H1 (cell line): ENCODE measurements at regions not wholly inside any gene's neighbourhood (a gene's known extent, or its start where the extent isn't known, plus 50 kb on each side); places are given as distances from the start of the nearest gene placed in this dataset.

Experiments used
- CTCF ChIA-PET: fragments of 300-600 bp; sonication (Branson Sonifier 250); formaldehyde crosslinking; loops from one replicate; lab custom pipeline; 2021; ENCODE audit not compliant: partially characterized antibody; lab: Charles Lee
- POLR2A ChIA-PET: fragments of 300-600 bp; sonication (Branson Sonifier 250); formaldehyde crosslinking; loops from one replicate; lab custom pipeline; 2021; ENCODE audit warnings: inconsistent platforms; ENCODE audit not compliant: partially characterized antibody; lab: Charles Lee
- DNase-seq, 2 experiments: peaks; one replicate each; pipeline versions ENCODE4 v3.0.0 to v3.0.0-alpha.2; 2010 to 2022; ENCODE audit warnings: low spot score in 2 of 2, low read depth in 1 of 2, mixed read lengths in 1 of 2
- FAIRE-seq: peaks from 2 replicates; lab custom pipeline; 2011; peaks lifted over from hg19 to GRCh38; lab: Jason Lieb, UNC
- H2AFZ ChIP-seq: 2 replicates; pipeline ENCODE4 v1.8.1; 2012; ENCODE audit warnings: low read length, inconsistent platforms
- H2AK5ac ChIP-seq: 2 replicates; pipeline ENCODE4 v1.6.1; 2013; ENCODE audit warnings: low read depth, low read length
- H2BK120ac ChIP-seq: replicated peaks from 2 replicates; pipeline ENCODE3; 2013; ENCODE audit warnings: low read depth, low read length, inconsistent platforms
- H2BK12ac ChIP-seq: 2 replicates; pipeline ENCODE4 v1.6.1; 2013; ENCODE audit warnings: low read depth, low read length
- H2BK15ac ChIP-seq: 2 replicates; pipeline ENCODE4 v1.6.1; 2013; ENCODE audit warnings: low read length
- H2BK20ac ChIP-seq: 2 replicates; pipeline ENCODE4 v1.6.1; 2013; ENCODE audit warnings: low read length
- H2BK5ac ChIP-seq: 2 replicates; pipeline ENCODE4 v1.6.1; 2013; ENCODE audit warnings: low read depth, low read length
- H3K14ac ChIP-seq: 2 replicates; pipeline ENCODE4 v1.6.1; 2013; ENCODE audit warnings: inconsistent platforms; ENCODE audit not compliant: insufficient read length
- H3K18ac ChIP-seq: 2 replicates; pipeline ENCODE4 v1.6.1; 2013; ENCODE audit warnings: low read length; ENCODE audit errors: extremely low read depth
- H3K23ac ChIP-seq: 2 replicates; pipeline ENCODE4 v1.6.1; 2013; ENCODE audit warnings: inconsistent platforms; ENCODE audit not compliant: insufficient read length
- H3K23me2 ChIP-seq: 2 replicates; pipeline ENCODE4 v1.6.1; 2013; ENCODE audit warnings: low read depth, low read length
- H3K27ac ChIP-seq: 2 replicates; pipeline ENCODE4 v1.6.1; 2011; ENCODE audit warnings: low read depth, low read length, inconsistent platforms
- H3K27me3 ChIP-seq, 4 experiments: replicated peaks in 1 of 4; 1 replicate in 1 of 4; 2 replicates in 3 of 4; pipeline versions ENCODE4 v1.6.1 to v1.8.1; 2011 to 2013; ENCODE audit warnings: low read length in 3 of 4, mild to moderate bottlenecking in 3 of 4, inconsistent platforms in 2 of 4, mixed read lengths in 2 of 4, moderate library complexity in 1 of 4; ENCODE audit not compliant: control insufficient read depth in 3 of 4, insufficient read depth in 3 of 4; ENCODE audit errors: extremely low read depth in 1 of 4
- H3K36me3 ChIP-seq, 4 experiments: 2 replicates each; pipeline versions ENCODE4 v1.6.1 to v1.8.1; 2011 to 2013; ENCODE audit warnings: mild to moderate bottlenecking in 4 of 4, low read length in 3 of 4, moderate library complexity in 2 of 4, control low read depth in 1 of 4, inconsistent platforms in 1 of 4; ENCODE audit not compliant: insufficient read depth in 4 of 4, control insufficient read depth in 2 of 4
- H3K4ac ChIP-seq: replicated peaks from 2 replicates; pipeline ENCODE3; 2013; ENCODE audit warnings: low read length, low read depth, mixed read lengths, inconsistent platforms; ENCODE audit not compliant: insufficient read length
- H3K4me1 ChIP-seq, 4 experiments: replicated peaks in 1 of 4; 1 replicate in 1 of 4; 2 replicates in 3 of 4; pipeline versions ENCODE4 v1.6.1 to v1.8.1; 2011 to 2013; ENCODE audit warnings: low read length in 3 of 4, inconsistent platforms in 2 of 4, mixed read lengths in 1 of 4; ENCODE audit not compliant: insufficient read depth in 4 of 4, control insufficient read depth in 3 of 4
- H3K4me2 ChIP-seq, 2 experiments: 2 replicates each; pipeline versions ENCODE4 v1.6.1 to v1.8.1; 2011 to 2013; ENCODE audit warnings: low read depth in 2 of 2, low read length in 2 of 2, control low read depth in 1 of 2, inconsistent platforms in 1 of 2, mild to moderate bottlenecking in 1 of 2; ENCODE audit not compliant: insufficient read depth in 1 of 2
- H3K4me3 ChIP-seq, 4 experiments: fragments of 200-600, 300-600 bp in 1 of 4; sonication (generic), shearing (Covaris generic), sonication (Bioruptor Twin) in 1 of 4; 2 replicates each; pipeline versions ENCODE4 v1.5.1 to v1.8.1; 2011 to 2016; ENCODE audit warnings: low read length in 4 of 4, low read depth in 3 of 4, control low read depth in 2 of 4, inconsistent platforms in 2 of 4, mild to moderate bottlenecking in 2 of 4, mixed read lengths in 1 of 4, moderate library complexity in 1 of 4; ENCODE audit not compliant: insufficient read depth in 2 of 4; ENCODE audit errors: extremely low read depth in 1 of 4
- H3K56ac ChIP-seq: replicated peaks from 2 replicates; pipeline ENCODE3; 2013; ENCODE audit warnings: low read depth, mild to moderate bottlenecking, mixed read lengths, low read length, inconsistent platforms; ENCODE audit not compliant: insufficient read length
- H3K79me1 ChIP-seq: 2 replicates; pipeline ENCODE4 v1.6.1; 2013; ENCODE audit warnings: low read depth, low read length, control low read depth
- H3K79me2 ChIP-seq, 2 experiments: 2 replicates each; pipeline versions ENCODE4 v1.6.1 to v1.8.1; 2012 to 2013; ENCODE audit warnings: low read length in 2 of 2, mild to moderate bottlenecking in 2 of 2, inconsistent platforms in 1 of 2; ENCODE audit not compliant: insufficient read depth in 2 of 2, control insufficient read depth in 1 of 2
- H3K9ac ChIP-seq, 4 experiments: replicated peaks in 1 of 4; 1 replicate in 1 of 4; 2 replicates in 3 of 4; pipeline versions ENCODE4 v1.6.1 to v1.8.1; 2011 to 2013; ENCODE audit warnings: low read depth in 3 of 4, low read length in 3 of 4, control low read depth in 2 of 4, mild to moderate bottlenecking in 2 of 4, moderate library complexity in 2 of 4, inconsistent platforms in 1 of 4; ENCODE audit errors: extremely low read depth in 1 of 4
- H3K9me3 ChIP-seq, 2 experiments: 2 replicates each; pipeline versions ENCODE4 v1.6.1 to v1.8.1; 2012 to 2013; ENCODE audit warnings: mild to moderate bottlenecking in 2 of 2, moderate library complexity in 2 of 2, control low read depth in 1 of 2, inconsistent platforms in 1 of 2, low read depth in 1 of 2, low read length in 1 of 2, mixed read lengths in 1 of 2; ENCODE audit not compliant: insufficient read depth in 2 of 2
- H4K20me1 ChIP-seq, 2 experiments: replicated peaks in 1 of 2; 2 replicates each; pipeline versions ENCODE3 to v1.8.1; 2011 to 2013; ENCODE audit warnings: inconsistent platforms in 2 of 2, low read length in 2 of 2, mild to moderate bottlenecking in 1 of 2; ENCODE audit not compliant: insufficient read depth in 2 of 2, control insufficient read depth in 1 of 2
- H4K5ac ChIP-seq: 2 replicates; pipeline ENCODE4 v1.6.1; 2013; ENCODE audit warnings: low read length, low read depth, mixed read lengths, inconsistent platforms; ENCODE audit not compliant: insufficient read length
- H4K8ac ChIP-seq: 2 replicates; pipeline ENCODE4 v1.8.0; 2013; ENCODE audit warnings: mild to moderate bottlenecking, moderate library complexity, low read length, inconsistent platforms; ENCODE audit not compliant: insufficient read depth; ENCODE audit errors: extremely low read depth
- H4K91ac ChIP-seq: replicated peaks from 2 replicates; pipeline ENCODE3; 2013; ENCODE audit warnings: low read length, mixed read lengths, inconsistent platforms; ENCODE audit not compliant: insufficient read length
- FOSL1 ChIP-seq: IDR thresholded peaks from 2 replicates; pipeline ENCODE4 v1.6.1; 2011; ENCODE audit warnings: mild to moderate bottlenecking, low read depth, low read length, moderate library complexity; ENCODE audit not compliant: insufficient read depth
- HDAC6 ChIP-seq: IDR thresholded peaks from one replicate; pipeline ENCODE4 v1.7.1; 2012; ENCODE audit warnings: low read depth, mild to moderate bottlenecking, inconsistent platforms, low read length, moderate library complexity
- JUN ChIP-seq: IDR thresholded peaks from 2 replicates; pipeline ENCODE4 v1.6.1; 2011; ENCODE audit warnings: low read depth, mild to moderate bottlenecking, improper control_type of control experiment, low read length
- SRF ChIP-seq: IDR thresholded peaks from 2 replicates; pipeline ENCODE4 v1.6.1; 2011; ENCODE audit warnings: mild to moderate bottlenecking, low read depth, low read length, moderate library complexity
- WGBS, 2 experiments: shearing (Covaris generic) in 1 of 2; methylation state at CpG; one replicate each; pipeline versions ENCODE4 v1.1.6 to v1.1.7; 2013 to 2015; ENCODE audit warnings: low lambda C conversion rate in 2 of 2, mixed read lengths in 2 of 2, inconsistent platforms in 1 of 2, low coverage in 1 of 2, missing lambda C conversion rate in 1 of 2; ENCODE audit not compliant: insufficient replicate concordance in 2 of 2, insufficient coverage in 1 of 2, insufficient read length in 1 of 2; ENCODE audit errors: extremely low coverage in 1 of 2, missing lambda C conversion rate in 1 of 2; 5-methylcytosine and 5-hydroxymethylcytosine counted together
- TF ChIP-seq, protein P1 (sequence below): IDR thresholded peaks from 2 replicates; pipeline ENCODE4 v1.6.1; 2011; ENCODE audit warnings: low read depth, mild to moderate bottlenecking, low read length; ENCODE audit not compliant: insufficient read depth

DNA sequence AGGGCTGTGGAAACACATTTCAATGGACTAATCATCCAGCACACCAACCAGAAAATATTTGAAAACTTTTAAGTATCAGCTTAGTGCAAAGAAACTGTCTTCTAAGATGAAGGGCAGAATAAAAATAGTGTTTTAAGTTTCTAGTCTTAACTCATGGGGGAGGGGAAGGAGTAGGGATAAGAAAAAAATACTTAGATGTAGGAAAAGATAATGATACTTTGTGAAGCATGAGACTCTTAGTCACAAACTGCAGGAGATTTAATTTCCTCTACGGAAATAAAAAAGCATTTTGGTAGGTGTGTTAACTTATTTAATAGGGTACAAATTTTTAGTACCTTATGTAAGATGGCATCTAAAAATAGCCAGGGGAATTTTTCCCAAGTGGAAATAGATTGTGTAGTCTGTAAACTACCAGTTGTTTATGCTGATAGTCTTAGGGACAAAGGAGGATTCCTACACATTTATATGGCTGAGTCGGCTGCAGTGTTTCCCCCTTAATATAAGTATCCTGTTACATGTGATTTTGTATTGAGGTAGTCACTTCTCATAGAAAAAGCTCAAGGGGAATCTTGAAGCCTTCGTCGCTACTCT is 78.2 kb upstream of the GBE1 start:
- CTCF ChIA-PET, result no interaction called here
- Histone ChIP-seq H2BK120ac (no peak overlapping the region), H2BK12ac (no peak overlapping the region), H2AK5ac (no peak overlapping the region), H3K14ac (no peak overlapping the region), H3K4me2 (no peak overlapping the region), H3K36me3 (no peaks in the 10 kb centered on the region), H3K18ac (no peak overlapping the region), H3K56ac (no peak overlapping the region), H3K4ac (no peak overlapping the region), H3K27ac (no peak overlapping the region), H3K9me3 (no peaks in the 10 kb centered on the region), H3K4me1 (no peaks in the 10 kb centered on the region), H3K9ac (no peak overlapping the region), H3K79me2 (no peaks in the 10 kb centered on the region), H4K5ac (no peak overlapping the region), H2BK15ac (no peak overlapping the region), H3K79me1 (no peaks in the 10 kb centered on the region), H3K23me2 (no peaks in the 10 kb centered on the region), H4K91ac (no peak overlapping the region), H4K20me1 (no peaks in the 10 kb centered on the region), H3K27me3 (no peaks in the 10 kb centered on the region), H4K8ac (no peak overlapping the region), H2BK5ac (no peak overlapping the region), H3K4me3 (no peak overlapping the region), H2AFZ (no peak overlapping the region), H3K23ac (no peak overlapping the region), H2BK20ac (no peak overlapping the region)
- FAIRE-seq (no peak), DNase-seq (no peak)
- POLR2A ChIA-PET, result no interaction called here
- WGBS, 2 experiments, result 93% methylated on average over 4 of the region's 4 CpGs; no CpG with 5 or more reads in 1 of the 2 experiments
- TF ChIP-seq FOSL1 (no peak), HDAC6 (no peak), JUN (no peak), SRF (no peak)
- TF ChIP-seq, protein P1, sequence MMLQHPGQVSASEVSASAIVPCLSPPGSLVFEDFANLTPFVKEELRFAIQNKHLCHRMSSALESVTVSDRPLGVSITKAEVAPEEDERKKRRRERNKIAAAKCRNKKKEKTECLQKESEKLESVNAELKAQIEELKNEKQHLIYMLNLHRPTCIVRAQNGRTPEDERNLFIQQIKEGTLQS, result no peak
